ENCODE measurements at regions not wholly inside any gene's neighbourhood (a gene's known extent, or its start where the extent isn't known, plus 50 kb on each side); places are given as distances from the start of the nearest gene placed in this dataset.
A peak's percentile ranks its signal among the peaks of the same experiment; 100 is the strongest.

GRCh38 chr15:95440712-95441111 lies 889.8 kb upstream of the NR2F2 start:
- no peaks in the 10 kb centered on the region for H3K27me3 ChIP-seq
- H3K4me1 ChIP-seq = no peaks in the 10 kb centered on the region
- intact Hi-C loops (cut with DNase I) = no loop called here
- DNase-seq = peak in 2 of 4 donors; percentile 47 to 73
- H3K4me3 ChIP-seq = no peak overlapping the region
- peak overlapping the region in 1 of 2 donors; percentile 30 for H3K27ac ChIP-seq
- ATAC-seq = no peak
- H3K9me3 ChIP-seq = no peaks in the 10 kb centered on the region
- no peak for TF ChIP-seq CTCF (IDR thresholded peaks at IDR 0.05)
- no peaks in the 10 kb centered on the region for H3K36me3 ChIP-seq

GRCh38 chr15:95442107-95442719 lies 888.3 kb upstream of the NR2F2 start:
- no peak overlapping the region for H3K4me3 ChIP-seq
- no peak for TF ChIP-seq CTCF (IDR thresholded peaks at IDR 0.05)
- ATAC-seq (peak; percentile 23), DNase-seq (no peak)
- no peaks in the 10 kb centered on the region for H3K27me3 ChIP-seq
- intact Hi-C loops (cut with DNase I) = no loop called here
- no peaks in the 10 kb centered on the region for H3K9me3 ChIP-seq
- no peaks in the 10 kb centered on the region for H3K36me3 ChIP-seq
- H3K27ac ChIP-seq = peak overlapping the region in 1 of 2 donors; percentile 53
- H3K4me1 ChIP-seq = no peaks in the 10 kb centered on the region

- ATAC-seq (no peak), DNase-seq (no peak)
- intact Hi-C loops (cut with DNase I) = no loop called here
- H3K4me1 ChIP-seq = no peaks in the 10 kb centered on the region
- no peaks in the 10 kb centered on the region for H3K9me3 ChIP-seq
- no peak overlapping the region for H3K27ac ChIP-seq
- no peaks in the 10 kb centered on the region for H3K36me3 ChIP-seq
- no peaks in the 10 kb centered on the region for H3K27me3 ChIP-seq
- TF ChIP-seq CTCF (IDR thresholded peaks at IDR 0.05) = no peak
- no peak overlapping the region for H3K4me3 ChIP-seq
Measured at GRCh38 chr15:95444860-95445259, 885.6 kb upstream of the NR2F2 start.

- Histone ChIP-seq H3K4me1 (no peaks in the 10 kb centered on the region), H3K36me3 (no peaks in the 10 kb centered on the region), H3K27ac (no peak overlapping the region), H3K9me3 (no peaks in the 10 kb centered on the region), H3K4me3 (no peak overlapping the region), H3K27me3 (no peaks in the 10 kb centered on the region)
- DNase-seq = no peak
- no peak for TF ChIP-seq CTCF (IDR thresholded peaks at IDR 0.05)
- intact Hi-C loops (cut with DNase I) = no loop called here
- no peak for ATAC-seq
Measured at GRCh38 chr15:95446854-95447253, 883.6 kb upstream of the NR2F2 start.

GRCh38 chr15:95447486-95447885 lies 883.0 kb upstream of the NR2F2 start:
- DNase-seq (no peak), ATAC-seq (no peak)
- no peaks in the 10 kb centered on the region for H3K9me3 ChIP-seq
- no peaks in the 10 kb centered on the region for H3K4me1 ChIP-seq
- H3K4me3 ChIP-seq = no peak overlapping the region
- H3K27ac ChIP-seq = no peak overlapping the region
- no peak for TF ChIP-seq CTCF (IDR thresholded peaks at IDR 0.05)
- no peaks in the 10 kb centered on the region for H3K36me3 ChIP-seq
- intact Hi-C loops (cut with DNase I) = no loop called here
- no peaks in the 10 kb centered on the region for H3K27me3 ChIP-seq
